Effector memory CD8-positive, alpha-beta T cell (primary cell): ENCODE measurements at regions not wholly inside any gene's neighbourhood (a gene's known extent, or its start where the extent isn't known, plus 50 kb on each side); places are given as distances from the start of the nearest gene placed in this dataset.
A peak's percentile ranks its signal among the peaks of the same experiment; 100 is the strongest.

Source experiments
- ATAC-seq: fragments of 150-1000 bp; cut with Tn5 transposase; replicated peaks from 2 replicates; pipeline ENCODE4 v1.10.0; 2021; ENCODE audit warnings: mild to moderate bottlenecking, moderate library complexity
- DNase-seq, 3 experiments: peaks; one replicate each; pipeline ENCODE4 v3.0.0; 2021
- H3K27ac Mint-ChIP-seq, 2 donors: one replicate each; pipeline ENCODE4 v1.8.0; 2022; ENCODE audit warnings: mild to moderate bottlenecking in 2 of 2, mixed read lengths in 2 of 2, moderate library complexity in 2 of 2
- H3K27me3 Mint-ChIP-seq, 2 donors: one replicate each; pipeline ENCODE4 v1.8.0; 2022; ENCODE audit warnings: mixed read lengths in 2 of 2
- H3K36me3 Mint-ChIP-seq: one replicate; pipeline ENCODE4 v1.8.0; 2022; ENCODE audit warnings: mild to moderate bottlenecking, moderate library complexity, mixed read lengths; ENCODE audit not compliant: insufficient read depth
- H3K4me1 Mint-ChIP-seq, 2 donors: one replicate each; pipeline ENCODE4 v1.8.0; 2022; ENCODE audit warnings: low read depth in 2 of 2, mixed read lengths in 2 of 2
- H3K4me3 Mint-ChIP-seq, 2 donors: one replicate each; pipeline ENCODE4 v1.8.0; 2022; ENCODE audit warnings: mild to moderate bottlenecking in 2 of 2, mixed read lengths in 2 of 2, moderate library complexity in 2 of 2
- H3K9me3 Mint-ChIP-seq, 2 donors: one replicate each; pipeline ENCODE4 v1.8.0; 2022; ENCODE audit warnings: mixed read lengths in 2 of 2

GRCh38 chr13:82739881-82740280 is 1142.4 kb downstream of the SLITRK1 start:
- Mint-ChIP-seq H3K4me1 (no peaks in the 10 kb centered on the region), H3K9me3 (no peaks in the 10 kb centered on the region), H3K27ac (no peak overlapping the region), H3K27me3 (no peaks in the 10 kb centered on the region), H3K36me3 (no peaks in the 10 kb centered on the region), H3K4me3 (no peak overlapping the region)
- ATAC-seq = no peak
- no peak for DNase-seq

GRCh38 chr13:82729401-82729800 is 1152.9 kb downstream of the SLITRK1 start:
- no peaks in the 10 kb centered on the region for H3K4me1 Mint-ChIP-seq
- H3K27me3 Mint-ChIP-seq = no peaks in the 10 kb centered on the region
- no peaks in the 10 kb centered on the region for H3K36me3 Mint-ChIP-seq
- no peaks in the 10 kb centered on the region for H3K9me3 Mint-ChIP-seq
- no peak overlapping the region for H3K4me3 Mint-ChIP-seq
- ATAC-seq (no peak), DNase-seq (no peak)
- H3K27ac Mint-ChIP-seq = no peak overlapping the region

GRCh38 chr13:82720986-82721385 is 1161.3 kb downstream of the SLITRK1 start:
- H3K27ac Mint-ChIP-seq = no peak overlapping the region
- no peaks in the 10 kb centered on the region for H3K4me1 Mint-ChIP-seq

GRCh38 chr13:82719987-82720386 is 1162.3 kb downstream of the SLITRK1 start:
- Mint-ChIP-seq H3K4me3 (no peak overlapping the region), H3K4me1 (no peaks in the 10 kb centered on the region), H3K36me3 (no peaks in the 10 kb centered on the region), H3K9me3 (peaks cover 0 to 3% of the 10 kb centered on the region in 2 donors), H3K27ac (no peak overlapping the region), H3K27me3 (no peaks in the 10 kb centered on the region)
- DNase-seq = no peak
- ATAC-seq = no peak

More at GRCh38 chr13:82720986-82721385, 1161.3 kb downstream of the SLITRK1 start:
- Mint-ChIP-seq H3K9me3 (peaks cover 0 to 3% of the 10 kb centered on the region in 2 donors), H3K4me3 (no peak overlapping the region), H3K27me3 (no peaks in the 10 kb centered on the region), H3K36me3 (no peaks in the 10 kb centered on the region)
- DNase-seq (no peak), ATAC-seq (no peak)

GRCh38 chr13:82717249-82717648 is 1165.0 kb downstream of the SLITRK1 start:
- H3K4me1 Mint-ChIP-seq = no peaks in the 10 kb centered on the region
- DNase-seq (no peak), ATAC-seq (no peak)
- no peaks in the 10 kb centered on the region for H3K36me3 Mint-ChIP-seq
- no peaks in the 10 kb centered on the region for H3K27me3 Mint-ChIP-seq
- H3K27ac Mint-ChIP-seq = no peak overlapping the region
- peaks cover 0 to 3% of the 10 kb centered on the region in 2 donors for H3K9me3 Mint-ChIP-seq
- no peak overlapping the region for H3K4me3 Mint-ChIP-seq

GRCh38 chr13:82713687-82714405 is 1168.4 kb downstream of the SLITRK1 start:
- no peaks in the 10 kb centered on the region for H3K4me1 Mint-ChIP-seq
- no peak overlapping the region for H3K4me3 Mint-ChIP-seq

GRCh38 chr13:82702513-82702912 is 1179.8 kb downstream of the SLITRK1 start:
- Mint-ChIP-seq H3K27ac (no peak overlapping the region), H3K36me3 (peaks cover 4% of the 10 kb centered on the region), H3K27me3 (no peaks in the 10 kb centered on the region), H3K4me1 (peaks cover 0 to 2% of the 10 kb centered on the region in 2 donors), H3K9me3 (peaks cover 0 to 1% of the 10 kb centered on the region in 2 donors), H3K4me3 (no peak overlapping the region)
- ATAC-seq = no peak
- DNase-seq = no peak

More at GRCh38 chr13:82713687-82714405, 1168.4 kb downstream of the SLITRK1 start:
- Mint-ChIP-seq H3K36me3 (no peaks in the 10 kb centered on the region), H3K27ac (no peak overlapping the region), H3K9me3 (no peaks in the 10 kb centered on the region), H3K27me3 (no peaks in the 10 kb centered on the region)
- DNase-seq = no peak
- no peak for ATAC-seq

- H3K4me1 Mint-ChIP-seq = peaks cover 0 to 2% of the 10 kb centered on the region in 2 donors
- no peak overlapping the region for H3K27ac Mint-ChIP-seq
- DNase-seq (no peak), ATAC-seq (no peak)
- no peak overlapping the region for H3K4me3 Mint-ChIP-seq
- H3K9me3 Mint-ChIP-seq = no peaks in the 10 kb centered on the region
- H3K27me3 Mint-ChIP-seq = no peaks in the 10 kb centered on the region
- H3K36me3 Mint-ChIP-seq = peaks cover 4% of the 10 kb centered on the region
Measured at GRCh38 chr13:82701020-82701419, 1181.3 kb downstream of the SLITRK1 start.

GRCh38 chr13:82698941-82699340 is 1183.3 kb downstream of the SLITRK1 start:
- ATAC-seq (no peak), DNase-seq (no peak)
- Mint-ChIP-seq H3K4me1 (no peaks in the 10 kb centered on the region), H3K36me3 (no peaks in the 10 kb centered on the region), H3K9me3 (no peaks in the 10 kb centered on the region), H3K4me3 (no peak overlapping the region), H3K27ac (no peak overlapping the region), H3K27me3 (no peaks in the 10 kb centered on the region)

GRCh38 chr13:82698383-82698782 is 1183.9 kb downstream of the SLITRK1 start:
- no peaks in the 10 kb centered on the region for H3K9me3 Mint-ChIP-seq
- no peak for ATAC-seq

GRCh38 chr13:82693607-82694006 is 1188.7 kb downstream of the SLITRK1 start:
- H3K9me3 Mint-ChIP-seq = no peaks in the 10 kb centered on the region
- no peak for DNase-seq
- no peaks in the 10 kb centered on the region for H3K27me3 Mint-ChIP-seq
- H3K4me1 Mint-ChIP-seq = peaks cover 9 to 10% of the 10 kb centered on the region in 2 donors
- H3K27ac Mint-ChIP-seq = no peak overlapping the region
- peak; percentile 19 for ATAC-seq
- H3K36me3 Mint-ChIP-seq = no peaks in the 10 kb centered on the region
- no peak overlapping the region for H3K4me3 Mint-ChIP-seq

More at GRCh38 chr13:82698383-82698782, 1183.9 kb downstream of the SLITRK1 start:
- no peak for DNase-seq
- no peaks in the 10 kb centered on the region for H3K36me3 Mint-ChIP-seq
- no peaks in the 10 kb centered on the region for H3K27me3 Mint-ChIP-seq
- H3K4me1 Mint-ChIP-seq = no peaks in the 10 kb centered on the region
- no peak overlapping the region for H3K4me3 Mint-ChIP-seq
- no peak overlapping the region for H3K27ac Mint-ChIP-seq

- peak overlapping the region; percentile 69 to 80 for H3K4me3 Mint-ChIP-seq
- no peaks in the 10 kb centered on the region for H3K36me3 Mint-ChIP-seq
- no peaks in the 10 kb centered on the region for H3K27me3 Mint-ChIP-seq
- H3K9me3 Mint-ChIP-seq = no peaks in the 10 kb centered on the region
- H3K27ac Mint-ChIP-seq = peak overlapping the region; percentile 78 to 85
- peaks cover 14 to 16% of the 10 kb centered on the region in 2 donors for H3K4me1 Mint-ChIP-seq
- ATAC-seq (peak; percentile 74), DNase-seq (no peak)
Measured at GRCh38 chr13:82688400-82688994, 1193.8 kb downstream of the SLITRK1 start.

- H3K4me1 Mint-ChIP-seq = peaks cover 14 to 16% of the 10 kb centered on the region in 2 donors
- H3K9me3 Mint-ChIP-seq = no peaks in the 10 kb centered on the region
- ATAC-seq = peak; percentile 7
- peak overlapping the region; percentile 69 to 80 for H3K4me3 Mint-ChIP-seq
- H3K27ac Mint-ChIP-seq = peak overlapping the region; percentile 78 to 85
- H3K27me3 Mint-ChIP-seq = no peaks in the 10 kb centered on the region
- H3K36me3 Mint-ChIP-seq = no peaks in the 10 kb centered on the region
- no peak for DNase-seq
Measured at GRCh38 chr13:82687884-82688283, 1194.4 kb downstream of the SLITRK1 start.

- Mint-ChIP-seq H3K27me3 (no peaks in the 10 kb centered on the region), H3K4me1 (peaks cover 0 to 1% of the 10 kb centered on the region in 2 donors), H3K36me3 (no peaks in the 10 kb centered on the region), H3K4me3 (no peak overlapping the region), H3K27ac (no peak overlapping the region), H3K9me3 (no peaks in the 10 kb centered on the region)
- ATAC-seq = no peak
- no peak for DNase-seq
Measured at GRCh38 chr13:82681535-82681934, 1200.7 kb downstream of the SLITRK1 start.
